SW480 (cell line): ENCODE measurements at regions not wholly inside any gene's neighbourhood (a gene's known extent, or its start where the extent isn't known, plus 50 kb on each side); places are given as distances from the start of the nearest gene placed in this dataset.
A peak's percentile ranks its signal among the peaks of the same experiment; 100 is the strongest.
"Not testable (repeated sequence)": the region's sequence is repeated elsewhere in the genome, so short reads cannot be mapped to it uniquely, and the experiment has no call there.

Experiments used
- DNase-seq: peaks from one replicate; pipeline ENCODE4 v3.0.0-alpha.2; 2016; ENCODE audit warnings: low spot score

DNA sequence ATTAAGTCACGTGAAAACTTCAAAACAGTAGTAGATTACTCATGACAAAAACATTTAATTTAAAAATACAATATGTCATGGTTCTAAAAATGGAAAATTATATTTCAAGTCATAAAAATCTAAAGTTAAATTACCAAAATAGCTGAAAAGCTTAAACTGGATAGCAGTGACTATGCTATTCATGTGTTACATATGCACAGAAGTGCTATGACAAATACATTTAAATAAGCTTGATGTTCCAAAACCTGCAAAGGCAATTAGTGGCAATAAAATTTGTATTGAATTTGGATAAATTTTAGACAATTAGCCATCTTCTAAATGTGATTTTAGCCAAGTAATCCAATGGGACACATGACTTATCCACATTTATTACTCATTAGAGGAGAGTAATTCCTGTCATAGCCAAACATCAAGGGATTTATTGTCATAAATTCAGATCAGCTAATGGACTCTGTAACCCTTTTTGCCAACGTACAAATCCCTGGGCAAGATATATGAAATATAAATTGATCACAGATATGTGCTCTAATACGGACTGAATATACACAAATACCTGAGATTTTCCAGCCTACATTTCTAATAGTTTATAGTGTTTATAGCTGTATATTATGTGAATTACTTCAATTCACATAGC is 419.4 kb downstream of the ISL1 start:
- no peak for DNase-seq

- no peak for DNase-seq
Measured at GRCh38 chr5:51806677-51807076, 423.4 kb downstream of the ISL1 start.

DNA sequence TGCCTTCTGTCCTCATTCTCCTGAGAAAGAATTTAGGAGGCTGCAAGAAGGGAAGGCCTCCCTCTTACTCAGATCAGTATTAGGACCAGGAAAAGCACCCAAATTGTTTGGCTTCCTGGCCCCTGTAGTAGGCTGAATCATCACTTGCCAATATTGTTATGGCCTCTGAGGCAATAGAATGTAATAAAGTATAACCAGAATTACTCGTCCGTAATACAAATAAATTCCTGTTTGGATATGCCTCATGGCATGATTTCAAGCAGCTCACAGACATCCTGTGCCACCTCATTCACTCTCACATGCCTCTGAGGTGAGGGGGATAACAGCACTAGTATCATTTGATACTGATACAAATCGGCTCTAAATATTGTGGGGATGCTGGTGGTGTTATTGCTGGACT is 427.3 kb downstream of the ISL1 start:
- DNase-seq: peak; percentile 5

- DNase-seq: no peak
Measured at GRCh38 chr5:51811883-51812471, 428.7 kb downstream of the ISL1 start.

DNA sequence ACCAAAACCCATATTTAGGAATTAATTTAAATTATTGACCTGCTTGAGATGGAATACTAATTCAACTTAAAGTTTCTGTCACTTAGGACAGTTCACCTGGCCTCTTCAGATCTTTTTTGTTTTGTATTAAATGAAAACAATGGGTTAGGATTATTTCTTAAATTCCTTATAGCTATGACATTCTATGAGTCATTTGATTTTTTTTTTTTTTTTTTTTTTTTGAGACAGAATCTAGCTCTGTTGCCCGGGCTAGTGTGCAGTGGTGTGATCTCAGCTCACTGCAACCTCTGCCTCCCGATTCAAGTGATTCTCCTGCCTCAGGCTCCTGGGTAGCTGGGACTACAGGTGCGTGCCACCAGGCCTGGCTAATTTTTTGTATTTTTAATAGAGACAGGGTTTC is 431.6 kb downstream of the ISL1 start:
- not testable (repeated sequence) for DNase-seq

DNA sequence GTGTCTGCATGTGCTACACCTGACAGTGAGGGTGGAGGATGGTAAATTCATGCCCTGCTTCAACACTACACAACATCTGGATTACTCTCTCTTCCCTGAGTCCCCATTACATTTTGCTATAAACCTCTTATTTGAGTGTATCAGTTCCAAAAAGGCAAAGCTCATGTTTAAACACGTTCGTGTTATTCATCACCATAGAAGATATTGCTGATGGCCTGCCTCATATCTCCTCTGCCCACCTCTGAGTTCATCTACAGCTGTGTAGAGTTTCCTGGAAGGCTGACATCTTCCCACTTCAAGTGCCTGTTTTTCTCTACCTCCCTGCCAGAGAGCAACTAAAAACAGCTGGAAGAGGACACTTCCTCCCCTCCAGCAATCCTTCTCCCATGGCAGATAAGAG is 433.2 kb downstream of the ISL1 start:
- no peak for DNase-seq

- DNase-seq: no peak
Measured at GRCh38 chr5:51821697-51822096, 438.4 kb downstream of the ISL1 start.

DNA sequence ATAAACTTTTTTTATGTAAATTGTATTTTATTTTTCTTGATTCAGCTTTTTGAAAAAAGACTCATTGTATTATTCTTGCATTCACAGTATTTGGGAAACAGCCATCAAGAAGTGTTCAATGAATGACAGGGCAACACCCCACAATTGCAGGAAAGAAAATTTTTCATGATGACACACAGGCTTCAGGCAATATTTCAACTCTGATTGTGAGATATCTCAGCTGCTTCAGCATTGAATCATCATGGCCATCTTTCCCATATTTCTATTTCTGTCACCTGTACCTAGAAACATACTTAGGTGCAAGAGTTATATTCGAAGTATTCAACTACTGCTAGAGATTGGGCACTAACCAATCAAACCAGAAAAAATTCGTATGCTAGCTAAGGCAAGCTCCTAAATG is 446.0 kb downstream of the ISL1 start:
- DNase-seq: no peak

DNA sequence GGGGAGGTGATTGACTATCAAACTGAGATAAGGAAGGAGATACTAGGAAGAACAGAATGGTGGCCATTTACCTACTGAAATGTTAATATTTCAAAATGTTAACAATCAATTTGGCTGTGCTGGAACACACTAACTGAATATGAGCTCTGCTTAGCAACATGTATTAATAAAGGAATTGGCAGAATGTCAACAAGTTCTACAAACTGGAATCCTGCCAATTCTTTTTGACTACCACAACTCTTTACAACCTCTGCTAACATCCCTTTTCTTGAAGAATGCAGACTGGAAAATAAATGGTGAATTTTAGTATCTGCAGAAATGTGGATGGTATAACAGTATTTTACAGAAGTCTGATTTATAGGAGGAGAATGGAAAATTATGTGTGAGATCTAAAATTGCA is 446.4 kb downstream of the ISL1 start:
- no peak for DNase-seq

- peak; percentile 53 for DNase-seq
Measured at GRCh38 chr5:51832934-51833470, 449.8 kb downstream of the ISL1 start.

DNA sequence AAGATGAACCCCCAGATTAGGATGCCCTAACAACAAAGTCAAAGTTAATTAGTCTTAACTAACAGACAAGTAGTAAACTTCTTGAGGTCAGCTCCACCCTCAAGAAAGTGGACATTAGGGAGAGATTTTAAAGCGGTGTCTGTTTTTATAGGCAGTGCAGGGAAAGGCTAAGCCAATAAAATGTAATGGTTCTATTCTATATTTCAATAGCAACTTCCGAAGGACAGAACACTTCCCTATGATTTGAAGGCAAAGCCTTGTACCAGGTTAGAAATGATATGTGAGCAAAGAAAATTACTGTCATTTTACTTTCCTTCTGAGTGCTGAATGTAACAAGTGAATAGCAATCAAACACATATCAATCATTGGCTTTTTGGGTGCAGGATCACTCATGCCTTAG is 455.2 kb downstream of the ISL1 start:
- DNase-seq: no peak

DNA sequence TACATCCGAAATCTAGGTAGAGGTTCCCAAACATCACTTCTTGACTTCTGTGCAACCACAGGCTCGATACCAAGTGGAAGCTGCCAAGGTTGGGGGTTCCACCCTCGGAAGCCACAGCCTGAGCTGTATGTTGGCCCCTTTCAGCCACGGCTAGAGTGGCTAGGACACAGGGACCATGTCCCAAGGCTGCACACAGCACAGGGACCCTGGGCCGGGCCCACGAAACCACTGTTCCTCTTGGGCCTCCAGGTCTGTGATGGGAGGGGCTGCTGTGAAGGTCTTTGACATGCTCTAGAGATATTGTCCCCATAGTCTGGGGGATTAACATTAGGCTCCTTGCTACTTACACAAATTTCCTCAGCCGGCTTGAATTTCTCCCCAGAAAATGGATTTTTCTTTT is 460.6 kb downstream of the ISL1 start:
- no peak for DNase-seq

DNA sequence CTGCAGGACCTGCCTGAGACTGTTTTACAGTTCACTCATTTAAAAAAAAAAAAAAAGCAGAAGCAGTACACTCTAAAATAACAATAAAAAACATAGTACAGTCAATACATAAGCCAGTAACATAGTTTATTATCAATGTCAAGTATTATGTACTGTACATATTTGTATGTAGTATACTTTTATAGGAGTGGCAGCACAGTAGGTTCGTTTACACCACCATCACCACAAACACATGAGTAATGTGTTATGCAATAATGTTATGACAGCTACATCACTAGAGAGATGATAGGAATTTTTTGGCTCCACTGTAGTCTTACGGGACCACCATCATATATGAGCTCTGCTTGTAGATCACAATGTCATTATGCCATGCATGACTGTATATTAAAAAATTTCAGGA is 462.8 kb downstream of the ISL1 start:
- no peak for DNase-seq

DNA sequence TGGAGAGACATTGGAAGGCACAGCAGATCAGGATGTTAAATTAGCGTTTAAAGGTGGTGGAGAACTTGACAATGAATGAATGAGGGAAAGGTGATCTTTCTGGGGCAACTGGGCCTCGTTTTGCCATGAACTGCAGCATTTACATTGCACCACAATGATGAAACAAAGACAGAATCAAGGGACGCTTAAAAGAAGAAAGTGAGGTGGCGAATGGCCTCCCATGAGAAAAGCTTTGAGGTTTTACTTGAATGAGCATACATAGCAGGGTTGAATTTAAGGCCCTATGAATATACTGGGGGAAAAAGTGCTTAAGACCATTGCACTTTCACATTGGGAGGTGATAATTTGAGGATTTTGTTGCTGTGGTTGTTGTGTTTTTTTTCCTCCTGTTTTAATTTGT is 476.4 kb downstream of the ISL1 start:
- DNase-seq: no peak

DNA sequence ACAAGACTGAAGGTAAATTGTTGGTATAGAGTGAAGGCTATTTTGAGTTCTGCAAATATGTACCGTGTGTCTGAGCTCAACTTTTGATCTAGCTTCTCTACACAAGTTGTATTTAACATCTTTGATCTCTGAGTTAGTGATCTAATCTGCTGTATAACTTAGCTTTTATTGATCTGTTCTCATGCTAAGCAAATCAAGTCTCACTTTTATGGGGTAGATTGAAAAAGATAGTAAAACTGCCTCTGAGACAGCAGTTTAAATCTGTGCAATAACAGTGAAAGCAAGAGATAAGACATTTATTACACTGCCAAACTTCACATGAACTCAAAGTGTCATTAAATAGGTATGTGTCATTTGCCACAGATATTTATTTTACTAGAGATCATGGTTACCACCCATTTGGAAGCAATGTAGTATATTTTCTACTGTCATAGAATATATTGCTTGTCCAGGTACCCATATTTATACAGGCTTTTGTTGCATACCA is 477.3 kb downstream of the ISL1 start:
- peak; percentile 14 for DNase-seq

DNA sequence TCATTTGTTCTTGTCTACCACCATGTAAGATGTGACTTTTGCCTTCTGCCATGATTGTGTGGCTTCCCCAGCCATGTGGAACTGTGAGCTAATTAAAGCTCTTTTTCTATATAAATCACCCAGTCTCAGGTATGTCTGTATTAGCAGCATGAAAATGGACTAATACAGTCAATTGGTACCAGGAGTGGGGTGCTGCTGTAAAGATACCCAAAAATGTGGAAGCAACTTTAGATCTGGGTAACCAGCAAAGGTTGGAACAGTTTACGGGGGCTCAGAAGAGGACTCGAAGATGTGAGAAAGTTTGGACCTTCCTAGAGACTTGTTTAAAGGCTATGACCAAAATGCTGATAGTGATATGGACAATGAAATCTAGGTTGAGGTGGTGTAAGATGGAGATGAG is 488.9 kb downstream of the ISL1 start:
- no peak for DNase-seq

- no peak for DNase-seq
Measured at GRCh38 chr5:51881901-51882300, 498.7 kb downstream of the ISL1 start.

DNA sequence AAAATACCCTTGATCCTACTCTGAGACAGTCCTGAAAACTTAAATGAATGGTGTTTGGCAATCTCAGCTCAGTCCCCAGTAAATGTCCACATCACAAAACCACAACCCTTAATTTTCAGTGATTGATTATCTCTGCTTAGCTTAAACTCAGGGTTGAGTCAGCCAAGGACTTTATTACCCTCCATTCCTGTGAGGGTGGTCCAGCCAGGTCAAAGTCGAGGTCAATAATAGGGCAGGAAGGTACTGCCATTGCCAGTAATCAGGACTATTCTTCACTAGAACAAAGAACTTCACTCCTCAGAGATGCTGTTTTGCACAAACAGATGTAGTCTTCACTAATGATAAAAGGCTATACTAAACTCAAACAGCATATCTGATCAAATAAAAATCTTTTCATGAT is 499.4 kb downstream of the ISL1 start:
- no peak for DNase-seq

DNA sequence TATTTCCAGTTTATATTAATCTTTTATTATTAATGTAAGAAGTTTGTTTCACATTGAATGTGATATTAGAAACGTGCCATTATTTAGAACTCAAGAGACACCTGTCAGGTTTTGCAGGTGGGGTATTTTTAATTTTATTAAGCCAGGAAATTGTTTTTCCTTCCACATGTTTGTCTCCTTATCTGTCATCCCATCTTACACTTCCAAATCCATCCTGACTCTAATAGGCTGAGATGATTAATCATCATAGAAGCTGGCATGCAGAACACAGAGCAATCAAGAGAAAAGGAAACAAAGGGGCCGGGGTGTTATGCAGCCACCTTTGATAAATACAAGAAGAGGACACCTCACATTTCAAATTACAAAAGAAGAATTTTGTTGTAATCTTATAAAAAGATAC is 506.5 kb downstream of the ISL1 start:
- no peak for DNase-seq

GRCh38 chr5:51890435-51891116 is 507.3 kb downstream of the ISL1 start:
- no peak for DNase-seq

DNA sequence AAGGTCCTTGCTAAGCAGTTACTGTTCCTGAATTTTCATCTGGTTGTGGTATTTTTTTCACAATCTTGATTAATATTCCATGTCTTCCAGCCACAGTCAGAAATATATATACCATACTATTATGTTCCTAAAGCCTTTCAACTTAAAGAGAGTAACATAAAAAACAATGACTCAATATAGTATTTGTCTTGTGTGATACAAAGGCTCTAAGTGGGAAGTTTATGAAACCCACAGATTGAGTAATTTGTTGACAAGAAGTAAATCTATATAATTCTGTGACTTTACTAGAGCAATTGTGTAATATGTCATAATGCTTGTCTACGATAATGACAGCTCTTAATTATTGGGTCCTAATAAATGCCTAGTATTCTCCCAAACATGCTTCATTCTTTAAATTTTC is 509.4 kb downstream of the ISL1 start:
- no peak for DNase-seq

GRCh38 chr5:51895834-51896233 is 512.6 kb downstream of the ISL1 start:
- DNase-seq: no peak

DNA sequence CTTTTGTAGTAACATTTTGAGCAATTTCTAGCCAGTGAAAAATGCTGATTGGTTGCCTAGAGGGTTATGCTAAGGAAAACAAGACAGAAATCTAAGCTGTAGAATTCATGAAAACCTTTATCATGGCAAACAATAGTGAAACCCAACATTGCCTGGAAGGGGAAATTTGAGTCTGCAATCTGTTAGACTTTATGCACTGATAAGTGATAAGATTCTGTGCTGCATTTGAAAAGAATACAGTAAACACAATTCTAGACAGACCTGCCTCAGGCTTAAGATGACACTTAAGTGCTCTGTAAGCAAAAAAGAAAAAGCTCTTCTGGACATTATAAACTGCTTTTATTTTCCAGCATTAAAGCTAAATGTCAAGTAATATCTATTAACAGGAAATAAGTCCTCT is 519.3 kb downstream of the ISL1 start:
- no peak for DNase-seq
